MCF 10A (cell line): ENCODE measurements at regions not wholly inside any gene's neighbourhood (a gene's known extent, or its start where the extent isn't known, plus 50 kb on each side); places are given as distances from the start of the nearest gene placed in this dataset.

Experiments
- BruUV-seq: library from RNA; stranded (reverse); fragments of 400-500 nt; replicated peaks from 2 replicates; lab custom pipeline; 2021; lab: Mats Ljungman, UMichigan
- CTCF ChIA-PET: fragments of 300-600 bp; sonication (Branson Sonifier 250); formaldehyde crosslinking; extraction: SDS; loops from one replicate; lab custom pipeline; 2021; ENCODE audit warnings: antibody characterized with exemption, inconsistent platforms; lab: Yijun Ruan, JAX
- POLR2A ChIA-PET: fragments of 300-600, 350-650 bp; sonication (Branson Sonifier 250); formaldehyde crosslinking; extraction: SDS; loops from one replicate; lab custom pipeline; 2020; ENCODE audit warnings: antibody characterized with exemption, inconsistent platforms; lab: Yijun Ruan, JAX
- DNase-seq: peaks from one replicate; pipeline ENCODE4 v3.0.0-alpha.2; 2018; ENCODE audit not compliant: unreplicated experiment
- H3K27ac Mint-ChIP-seq: one replicate; pipeline ENCODE4 v1.8.0; 2022; ENCODE audit warnings: mild to moderate bottlenecking, low read depth, mixed read lengths; ENCODE audit not compliant: unreplicated experiment
- H3K27me3 Mint-ChIP-seq: one replicate; pipeline ENCODE4 v1.8.0; 2022; ENCODE audit warnings: mixed read lengths; ENCODE audit not compliant: insufficient read depth, unreplicated experiment
- H3K36me3 Mint-ChIP-seq: one replicate; pipeline ENCODE4 v1.8.0; 2022; ENCODE audit warnings: mild to moderate bottlenecking, moderate library complexity, mixed read lengths; ENCODE audit not compliant: insufficient read depth, unreplicated experiment
- H3K4me1 Mint-ChIP-seq: one replicate; pipeline ENCODE4 v1.8.0; 2022; ENCODE audit warnings: mixed read lengths; ENCODE audit not compliant: insufficient read depth, unreplicated experiment
- H3K4me3 Mint-ChIP-seq: one replicate; pipeline ENCODE4 v1.8.0; 2022; ENCODE audit warnings: mild to moderate bottlenecking, moderate library complexity, mixed read lengths; ENCODE audit not compliant: unreplicated experiment
- H3K9me3 Mint-ChIP-seq: one replicate; pipeline ENCODE4 v1.8.0; 2022; ENCODE audit warnings: mixed read lengths; ENCODE audit not compliant: unreplicated experiment
- CTCF ChIP-seq: fragments of 200-600 bp; IDR thresholded peaks from one replicate; pipeline ENCODE4 v1.8.0; 2022; ENCODE audit warnings: antibody characterized with exemption, mild to moderate bottlenecking; ENCODE audit not compliant: unreplicated experiment
- intact Hi-C: fragments of 100-400 bp; cut with micrococcal nuclease; formaldehyde crosslinking; loops from 2 replicates; pipeline ENCODE4 v1.14.1; 2022

GRCh38 chr1:238052496-238053266 lies 162.0 kb upstream of the ZP4 start:
- BruUV-seq = no TSS peak
- intact Hi-C loops = loop anchor here (5.0 kb wide), 1 partner anchor 170 kb away; no protein-coding TSS in a partner anchor
- no peaks in the 10 kb centered on the region for H3K36me3 Mint-ChIP-seq
- ChIA-PET CTCF (interaction anchor here (0.6 to 2.3 kb wide), 12 partner anchors 8 to 245 kb away, joined by 3 to 17 read pairs (median 3); no protein-coding TSS in a partner anchor), POLR2A (interaction anchor here (0.6 to 2.6 kb wide), 10 partner anchors 10 to 1512 kb away, joined by 3 to 51 read pairs (median 3); no protein-coding TSS in a partner anchor)
- peak overlapping the region; percentile 67 for H3K27ac Mint-ChIP-seq
- no peak overlapping the region for H3K4me3 Mint-ChIP-seq
- no peaks in the 10 kb centered on the region for H3K27me3 Mint-ChIP-seq
- H3K4me1 Mint-ChIP-seq = no peaks in the 10 kb centered on the region
- peak; percentile 92 for DNase-seq
- peaks cover 12% of the 10 kb centered on the region for H3K9me3 Mint-ChIP-seq
- no peak for TF ChIP-seq CTCF

DNA sequence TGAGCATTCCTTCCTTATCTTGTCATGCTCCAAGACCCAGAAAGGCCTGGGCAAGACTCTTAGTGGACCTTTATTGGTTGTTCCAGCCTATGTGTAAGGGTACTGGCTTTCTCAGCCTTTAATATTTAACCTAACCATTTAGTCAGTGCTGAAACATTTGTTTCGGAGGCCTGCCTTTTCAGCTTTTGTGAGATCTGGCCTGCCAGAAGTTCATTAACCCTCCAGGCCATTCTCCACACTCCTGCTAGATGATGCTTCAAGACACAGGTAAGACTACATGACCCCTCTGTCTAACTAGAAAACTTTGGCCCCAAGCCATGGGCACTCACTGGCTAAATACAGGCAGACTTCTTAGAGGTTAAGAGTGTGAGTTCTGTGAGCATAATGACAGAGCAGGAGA lies 138.4 kb upstream of the ZP4 start:
- BruUV-seq = no TSS peak
- no peak for DNase-seq
- H3K27me3 Mint-ChIP-seq = no peaks in the 10 kb centered on the region
- peaks cover 8% of the 10 kb centered on the region for H3K9me3 Mint-ChIP-seq
- H3K36me3 Mint-ChIP-seq = no peaks in the 10 kb centered on the region
- no peak overlapping the region for H3K27ac Mint-ChIP-seq
- intact Hi-C loops = no loop called here
- H3K4me1 Mint-ChIP-seq = no peaks in the 10 kb centered on the region
- no peak overlapping the region for H3K4me3 Mint-ChIP-seq
- TF ChIP-seq CTCF = no peak
- ChIA-PET POLR2A (no interaction called here), CTCF (interaction anchor here (0.5 to 0.7 kb wide), 4 partner anchors 37 to 578 kb away, joined by 3 to 4 read pairs (median 3); no protein-coding TSS in a partner anchor)

- Mint-ChIP-seq H3K4me3 (no peak overlapping the region), H3K36me3 (no peaks in the 10 kb centered on the region), H3K4me1 (no peaks in the 10 kb centered on the region), H3K27me3 (no peaks in the 10 kb centered on the region), H3K9me3 (peaks cover 8% of the 10 kb centered on the region), H3K27ac (no peak overlapping the region)
- ChIA-PET POLR2A (interaction anchor here (0.9 kb wide), 2 partner anchors 18 to 21 kb away, joined by 3 read pairs; no protein-coding TSS in a partner anchor), CTCF (interaction anchor here (0.6 to 0.7 kb wide), 2 partner anchors 126 to 163 kb away, joined by 3 to 6 read pairs; no protein-coding TSS in a partner anchor)
- intact Hi-C loops = no loop called here
- no peak for TF ChIP-seq CTCF
- no peak for DNase-seq
- BruUV-seq = no TSS peak
Observed at GRCh38 chr1:238027366-238027765, 136.6 kb upstream of the ZP4 start.

- Mint-ChIP-seq H3K4me1 (no peaks in the 10 kb centered on the region), H3K4me3 (no peak overlapping the region), H3K36me3 (no peaks in the 10 kb centered on the region), H3K27ac (no peak overlapping the region), H3K9me3 (no peaks in the 10 kb centered on the region), H3K27me3 (no peaks in the 10 kb centered on the region)
- ChIA-PET POLR2A (interaction anchor here (0.6 kb wide), 1 partner anchor 25 kb away, joined by 3 read pairs; no protein-coding TSS in a partner anchor), CTCF (no interaction called here)
- BruUV-seq = no TSS peak
- no peak for DNase-seq
- TF ChIP-seq CTCF = no peak
- intact Hi-C loops = no loop called here
Observed at GRCh38 chr1:238023137-238023536, 132.4 kb upstream of the ZP4 start.
